GM21423 (cell line): ENCODE measurements at regions not wholly inside any gene's neighbourhood (a gene's known extent, or its start where the extent isn't known, plus 50 kb on each side); places are given as distances from the start of the nearest gene placed in this dataset.

Experiments used
- ATAC-seq: cut with Tn5 transposase; IDR thresholded peaks from one replicate; pipeline ENCODE4 v1.9.1; 2021; ENCODE audit warnings: mild to moderate bottlenecking, moderate library complexity; ENCODE audit not compliant: unreplicated experiment

DNA sequence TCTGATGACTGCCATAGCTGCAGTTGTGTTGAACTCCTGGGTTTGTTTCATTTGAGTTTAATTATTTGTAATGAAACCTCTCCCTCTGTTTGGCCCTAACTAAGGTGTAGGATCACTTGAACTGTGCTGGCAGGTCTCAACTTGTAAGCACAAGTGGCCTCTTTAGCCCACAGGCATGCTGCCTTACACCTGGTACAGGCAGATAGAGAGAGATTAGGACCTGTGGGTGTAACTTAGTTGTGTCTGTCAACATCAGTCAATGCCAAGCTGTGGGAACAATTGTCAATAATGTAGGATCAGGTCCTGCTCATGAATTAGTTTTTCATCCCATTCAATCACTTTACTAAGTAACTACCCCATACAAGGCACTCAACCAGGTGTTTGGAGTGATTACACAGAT lies 263.0 kb upstream of the G2E3 start:
- no peak for ATAC-seq

DNA sequence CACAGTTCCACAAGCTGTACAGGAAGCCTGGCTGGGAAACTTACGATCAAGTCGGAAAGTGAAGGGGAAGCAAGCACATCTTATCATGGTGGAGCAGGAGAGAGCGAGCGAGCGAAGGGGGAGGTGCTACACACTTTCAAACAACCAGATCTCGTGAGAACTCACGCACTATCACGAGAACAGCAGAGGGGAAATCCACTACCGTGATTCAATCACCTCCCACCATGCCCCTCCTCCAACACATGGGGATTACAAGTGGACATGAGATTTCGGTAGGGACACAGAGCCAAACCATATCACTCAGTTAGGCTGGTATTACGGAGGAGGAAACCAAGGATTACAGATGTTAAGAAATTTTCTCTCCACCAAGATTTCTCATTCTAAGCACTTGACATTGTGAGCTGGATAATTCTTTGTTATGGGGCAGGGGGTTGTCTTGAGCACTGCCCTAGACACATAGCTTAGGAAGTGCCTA lies 262.0 kb upstream of the G2E3 start:
- ATAC-seq, result no peak

DNA sequence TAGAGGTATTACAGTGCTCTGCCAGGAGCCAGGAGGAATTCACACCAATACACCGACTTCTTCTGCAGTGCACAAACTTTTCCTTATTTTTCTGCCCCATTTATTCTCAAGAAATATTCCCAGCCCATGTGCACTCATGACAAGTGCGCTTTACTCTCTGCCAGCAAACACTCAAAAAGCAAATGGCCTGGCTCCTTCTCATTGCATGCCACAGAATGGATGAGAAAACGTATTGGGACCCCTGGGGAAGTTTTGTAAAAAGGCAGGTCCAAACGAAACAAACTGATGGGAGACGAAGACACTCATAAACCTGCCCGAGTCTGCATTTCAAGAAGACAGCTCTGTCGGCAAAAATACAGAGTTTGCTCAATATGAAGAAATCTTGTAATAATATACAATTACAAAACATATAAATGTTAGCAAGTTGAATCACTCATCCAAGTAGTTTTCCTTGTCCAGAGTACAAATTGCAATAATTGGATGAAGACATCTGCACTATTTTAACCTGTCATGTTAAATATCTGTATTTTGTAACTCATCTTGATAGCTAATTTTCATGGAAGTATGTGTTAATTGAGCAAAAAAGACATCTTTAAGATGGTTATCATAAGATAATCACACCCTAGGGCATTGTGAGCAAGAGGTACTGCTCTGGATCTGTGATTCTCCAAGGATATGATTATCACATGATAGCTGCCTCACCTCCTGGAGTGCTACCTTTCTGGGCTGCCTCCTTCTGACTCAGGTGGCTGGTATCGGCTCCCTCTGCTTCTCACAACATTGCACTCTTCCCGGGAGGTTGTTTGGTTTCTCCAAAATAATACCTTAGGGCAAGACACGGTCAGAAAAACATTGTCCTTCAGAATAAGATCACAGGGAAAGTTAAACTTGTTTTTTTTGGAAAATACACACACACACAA lies 260.8 kb upstream of the G2E3 start:
- ATAC-seq, result no peak

DNA sequence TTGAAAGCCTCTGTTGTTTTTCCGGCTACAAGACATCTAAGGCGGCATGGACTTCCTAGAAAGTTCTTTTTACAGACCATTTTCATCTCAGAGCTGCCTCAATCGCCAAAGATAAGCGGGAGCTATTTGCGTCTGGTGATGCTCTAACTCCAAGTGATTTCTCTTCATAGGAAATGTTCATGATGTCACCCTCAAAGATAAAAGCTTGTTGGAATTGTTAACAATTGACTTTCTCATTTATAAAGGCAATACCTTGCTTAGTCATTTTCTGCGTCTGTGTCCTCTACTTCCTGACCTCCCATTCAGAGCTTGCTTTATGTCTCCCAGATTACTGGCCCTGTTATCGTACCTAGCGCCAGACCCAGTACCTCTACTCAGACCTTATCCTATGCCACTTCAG lies 259.0 kb upstream of the G2E3 start:
- no peak for ATAC-seq

DNA sequence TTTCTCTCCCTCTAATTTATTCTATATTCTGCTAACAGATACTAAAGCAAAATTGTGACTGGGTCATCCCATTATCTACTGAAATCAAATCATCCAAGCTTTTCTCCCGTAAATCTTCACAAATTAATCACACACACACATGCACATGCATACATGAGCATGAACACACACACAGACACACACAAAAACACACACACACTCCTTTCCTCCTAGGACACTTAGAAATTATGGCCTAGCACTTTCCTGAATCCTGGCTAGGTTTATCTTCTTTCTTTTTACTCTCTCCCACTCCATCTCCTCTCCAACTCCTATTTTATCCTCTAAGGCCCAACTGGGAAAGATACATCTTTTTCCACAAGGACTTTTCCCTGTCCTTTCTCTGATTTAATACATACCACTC lies 255.6 kb upstream of the G2E3 start:
- no peak for ATAC-seq

DNA sequence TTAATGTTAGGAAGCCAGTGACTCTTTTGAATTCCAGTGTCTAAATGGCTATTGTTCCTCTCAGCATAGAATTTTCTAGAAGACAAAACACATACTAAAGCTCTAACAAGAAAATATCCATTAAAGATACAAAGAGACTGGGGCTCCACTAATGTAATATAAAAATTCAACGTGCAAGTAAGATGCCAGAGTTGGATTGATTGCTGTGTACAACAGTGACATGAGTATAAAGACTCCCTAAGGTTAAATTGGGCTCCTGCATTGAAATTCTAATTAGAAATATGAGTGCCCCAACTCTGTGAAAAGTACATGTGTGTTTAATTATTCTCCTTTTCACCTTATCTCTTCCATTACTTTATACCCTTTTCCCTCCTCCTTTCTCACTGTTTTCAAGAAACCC lies 253.6 kb upstream of the G2E3 start:
- no peak for ATAC-seq

DNA sequence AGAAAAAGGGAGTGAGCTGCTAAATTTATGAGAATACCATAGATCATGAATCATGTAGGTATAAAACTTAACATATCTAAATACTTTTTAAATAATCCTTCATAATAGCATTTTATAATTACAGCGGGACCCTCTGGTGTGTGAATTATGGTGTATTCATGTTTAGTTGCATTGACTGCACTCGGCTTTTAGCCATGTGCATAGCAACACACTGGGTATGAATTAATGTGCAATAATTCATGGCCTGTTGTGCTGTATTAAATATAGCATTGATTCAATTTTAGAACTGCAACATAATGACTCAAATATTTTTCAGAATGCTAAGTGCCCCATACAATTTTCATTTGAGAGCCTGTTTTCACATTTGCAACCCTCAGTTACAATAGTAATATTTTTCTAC lies 249.6 kb upstream of the G2E3 start:
- ATAC-seq, result no peak

DNA sequence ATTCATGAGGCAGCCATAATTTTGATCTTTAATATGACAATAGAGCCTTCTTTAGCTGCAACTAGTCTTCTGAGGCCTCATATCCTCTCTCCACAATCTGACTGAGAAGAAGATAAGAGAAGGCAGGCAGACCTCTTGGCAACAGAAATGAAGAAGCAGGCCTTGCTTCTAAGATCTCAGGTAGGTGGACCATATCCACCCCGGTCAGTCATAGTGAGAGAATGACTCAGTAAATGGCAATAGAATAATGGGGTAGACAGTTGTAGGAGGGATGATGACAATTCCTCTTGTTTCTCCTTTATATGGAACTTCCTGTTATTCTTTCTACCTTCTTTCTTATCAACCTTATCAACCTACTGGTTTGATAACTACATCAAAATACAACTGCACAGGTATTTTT lies 246.7 kb upstream of the G2E3 start:
- ATAC-seq, result no peak

DNA sequence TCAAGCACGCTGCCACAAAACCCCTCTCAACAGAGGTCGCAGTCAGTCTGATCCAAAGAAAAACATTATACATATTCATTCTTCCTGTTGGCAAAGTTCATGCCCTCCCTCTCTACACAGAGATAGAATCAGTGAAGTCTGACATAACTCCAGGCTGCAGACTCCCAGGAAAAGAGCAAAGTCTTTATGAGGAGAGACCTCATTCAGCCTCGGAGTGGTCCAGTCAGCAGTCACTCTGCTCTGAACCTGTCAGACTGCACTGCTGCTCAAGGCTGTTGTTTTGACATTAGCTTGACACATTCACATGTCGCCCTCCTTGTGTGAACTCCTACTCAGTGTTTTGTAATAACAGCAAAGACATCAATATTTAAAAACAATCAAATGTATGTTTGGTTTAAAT lies 241.2 kb upstream of the G2E3 start:
- no peak for ATAC-seq

DNA sequence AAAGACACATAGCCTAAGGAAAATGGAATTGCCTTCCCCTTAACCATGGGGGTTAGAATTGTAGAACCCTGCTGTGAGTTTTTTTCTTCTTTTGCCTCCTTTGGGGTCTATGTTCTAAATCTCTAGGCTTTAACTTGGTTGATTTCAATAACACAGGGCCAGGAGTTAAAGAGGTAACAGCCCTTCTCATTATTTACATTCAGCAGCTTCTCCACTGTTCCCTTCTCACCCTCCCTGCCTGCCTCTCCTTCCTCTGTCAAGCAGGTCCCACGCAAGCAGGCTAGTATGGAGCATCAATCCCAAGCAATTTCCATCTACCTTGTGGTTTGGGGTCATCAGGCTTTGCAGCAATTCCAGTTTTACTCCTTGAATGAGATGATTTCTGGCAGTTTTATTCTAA lies 236.1 kb upstream of the G2E3 start:
- ATAC-seq, result no peak

DNA sequence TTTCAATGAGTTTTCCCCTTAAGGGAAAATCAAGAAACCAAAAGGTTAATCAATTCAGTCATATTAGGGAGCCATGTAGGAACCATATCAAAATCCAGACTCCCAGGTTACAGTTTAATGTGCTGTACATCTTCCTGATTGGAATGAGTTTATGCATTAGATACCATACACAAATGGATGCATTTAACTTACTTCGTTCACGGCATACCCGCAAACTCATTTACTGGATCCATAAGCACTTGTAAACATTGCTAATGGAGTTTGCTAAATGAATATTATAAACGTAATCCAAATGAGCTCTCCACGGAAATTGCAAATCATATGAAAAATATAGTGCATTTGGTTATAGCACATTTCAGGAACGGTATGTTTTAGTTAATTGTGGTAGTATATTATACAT lies 228.9 kb upstream of the G2E3 start:
- ATAC-seq, result no peak

DNA sequence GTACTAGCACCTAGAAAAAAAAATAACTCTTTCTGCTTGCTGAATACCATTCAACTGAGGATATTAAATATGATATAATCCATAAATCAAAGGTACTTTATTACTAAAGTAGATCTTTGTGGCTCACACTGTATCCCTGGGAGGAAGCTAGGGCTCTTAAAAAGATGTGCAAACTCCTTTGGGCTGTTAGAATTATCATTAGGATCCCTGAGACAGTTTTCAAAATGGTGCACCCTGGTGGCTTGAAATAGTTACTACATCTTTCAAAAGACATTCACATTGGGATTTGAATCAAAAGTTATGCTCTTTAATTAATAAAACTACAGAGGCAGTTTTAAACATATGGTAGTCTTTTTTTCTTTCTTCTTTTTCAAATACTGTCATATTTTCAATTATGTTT lies 228.5 kb upstream of the G2E3 start:
- no peak for ATAC-seq

DNA sequence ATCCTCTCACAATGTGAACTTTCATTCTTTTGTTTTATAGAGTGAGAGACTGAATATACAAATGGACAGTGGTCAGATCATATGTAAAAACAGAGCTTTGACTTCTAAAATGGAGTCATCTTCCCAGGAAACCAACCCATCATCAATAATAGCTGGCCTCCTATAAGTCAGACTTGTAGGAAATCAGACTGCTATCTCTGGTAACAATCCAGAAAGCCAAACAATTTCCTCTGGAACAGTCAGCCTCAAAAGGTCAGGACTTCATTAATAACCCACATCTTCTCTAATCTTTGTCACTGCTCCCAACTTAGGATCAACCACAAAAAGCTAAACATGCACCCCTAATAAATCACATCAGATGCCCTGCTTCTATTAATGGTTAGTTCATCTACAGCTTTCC lies 227.9 kb upstream of the G2E3 start:
- no peak for ATAC-seq

DNA sequence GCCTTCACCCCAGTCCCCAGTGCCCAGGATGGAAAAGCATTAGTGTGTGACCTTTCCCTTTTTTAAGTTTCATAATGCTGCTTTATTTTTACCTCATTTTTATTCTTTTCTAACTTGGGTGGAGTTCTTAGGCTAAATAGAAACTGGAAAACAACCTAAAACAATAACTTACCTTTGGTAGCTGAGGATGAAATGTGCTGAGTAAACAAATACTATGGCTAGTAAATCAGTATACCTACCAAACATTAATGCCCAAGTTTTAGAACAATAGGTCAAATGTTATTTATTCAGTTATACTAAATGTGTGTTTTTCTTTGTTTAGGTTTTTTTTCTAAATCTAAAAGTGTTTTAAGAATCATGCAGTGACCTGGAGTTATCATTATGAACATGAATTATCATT lies 226.6 kb upstream of the G2E3 start:
- no peak for ATAC-seq

DNA sequence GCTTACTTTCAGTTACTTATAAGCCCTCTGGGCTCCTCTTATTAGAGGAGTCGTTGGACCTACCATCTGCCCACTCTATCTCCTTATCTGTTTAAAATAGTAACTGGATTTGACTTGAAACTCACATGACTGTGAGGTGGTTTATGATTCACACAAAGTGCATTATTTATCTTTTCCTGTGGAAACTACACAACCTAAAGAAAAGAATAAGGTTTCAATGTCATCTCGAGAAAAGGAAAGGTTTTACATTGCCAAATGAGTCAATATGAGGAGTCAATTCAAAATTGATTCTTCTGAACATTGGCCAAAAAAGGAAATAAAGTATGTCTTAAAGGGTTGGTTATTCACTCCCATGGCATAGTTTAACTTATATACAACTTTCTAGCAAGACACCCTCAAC lies 225.0 kb upstream of the G2E3 start:
- no peak for ATAC-seq

DNA sequence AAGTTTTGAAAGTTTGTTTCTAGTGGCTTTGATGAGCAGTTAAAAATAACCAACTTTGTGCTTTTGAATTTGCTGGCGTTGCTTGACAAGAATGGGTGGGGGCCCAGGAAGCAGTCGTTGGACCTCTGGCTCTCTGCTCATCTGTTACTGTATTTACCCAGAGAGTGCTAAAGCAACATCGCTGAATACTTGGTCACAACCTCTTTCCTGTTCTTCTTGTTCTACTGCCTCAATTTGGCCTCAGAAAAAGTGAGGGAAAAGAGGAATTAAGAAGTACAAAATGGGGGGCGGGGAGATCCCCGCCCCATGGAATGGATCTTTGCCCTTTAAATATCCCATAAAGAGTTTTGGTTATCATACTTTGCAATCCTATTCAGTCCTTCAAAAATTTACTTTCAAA lies 221.5 kb upstream of the G2E3 start:
- ATAC-seq, result no peak

DNA sequence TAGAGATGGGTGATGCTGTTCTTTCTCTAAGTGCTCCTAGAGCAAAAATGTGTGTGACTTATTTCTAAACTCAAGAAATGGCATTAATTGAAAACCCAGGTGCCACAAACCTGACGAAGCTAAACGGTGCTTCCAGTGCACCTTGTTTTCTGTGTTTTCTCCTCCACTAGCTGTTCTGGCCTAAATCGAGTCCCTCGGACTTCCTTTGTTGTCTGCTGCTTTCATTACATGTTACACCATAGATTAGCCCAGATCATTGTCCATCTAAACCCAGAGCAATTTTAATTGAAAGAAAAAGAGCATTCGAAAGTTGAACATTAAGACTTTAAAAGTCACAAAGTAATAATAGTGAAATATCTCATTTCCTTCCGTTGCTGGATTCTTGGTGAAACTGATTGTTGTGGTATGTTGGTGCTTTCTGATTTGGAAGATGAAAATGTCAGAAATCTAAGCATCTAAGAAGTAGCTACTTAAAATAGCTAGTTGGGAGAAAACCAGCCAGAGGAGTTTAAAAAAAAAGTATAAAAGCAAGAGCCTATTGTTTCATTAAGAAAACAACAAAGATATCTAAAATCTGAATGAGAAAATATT lies 219.6 kb upstream of the G2E3 start:
- no peak for ATAC-seq

DNA sequence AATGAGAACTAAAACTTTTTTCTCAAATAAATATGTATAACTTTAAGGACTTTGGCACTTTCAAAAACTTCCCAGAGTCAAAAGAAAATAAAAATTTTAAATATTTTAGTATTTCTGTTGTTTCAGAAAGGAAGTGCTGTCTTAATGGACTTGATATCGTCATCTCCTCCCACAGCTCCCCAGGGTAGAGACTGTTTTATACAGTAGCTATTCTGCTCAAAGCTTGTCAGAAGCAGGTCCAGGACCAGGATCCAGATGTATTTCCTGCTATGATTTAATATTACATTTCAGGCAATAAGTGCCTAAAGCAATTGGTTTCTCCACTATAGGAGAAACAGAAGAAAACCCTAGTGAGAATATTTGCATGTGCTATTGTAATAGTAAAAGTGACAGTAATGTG lies 218.5 kb upstream of the G2E3 start:
- no peak for ATAC-seq

DNA sequence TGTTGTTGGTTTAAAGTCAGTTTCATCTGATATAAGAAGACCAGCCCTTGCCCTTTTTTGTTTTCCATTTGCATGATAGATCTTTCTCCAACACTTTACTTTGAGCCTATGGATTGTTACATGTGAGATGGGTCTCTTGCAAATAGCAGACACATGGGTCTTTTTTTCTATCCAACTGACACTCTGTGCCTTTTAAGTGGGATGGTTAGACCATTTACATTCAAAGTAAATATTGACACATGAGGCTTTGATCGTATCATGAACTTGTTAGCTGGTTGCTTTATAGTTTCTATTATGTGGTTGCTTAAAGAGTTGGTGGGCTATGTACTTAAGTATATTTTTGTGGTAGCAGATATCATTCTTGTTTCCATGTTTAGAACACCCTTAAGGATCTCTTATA lies 213.4 kb upstream of the G2E3 start:
- ATAC-seq, result no peak

DNA sequence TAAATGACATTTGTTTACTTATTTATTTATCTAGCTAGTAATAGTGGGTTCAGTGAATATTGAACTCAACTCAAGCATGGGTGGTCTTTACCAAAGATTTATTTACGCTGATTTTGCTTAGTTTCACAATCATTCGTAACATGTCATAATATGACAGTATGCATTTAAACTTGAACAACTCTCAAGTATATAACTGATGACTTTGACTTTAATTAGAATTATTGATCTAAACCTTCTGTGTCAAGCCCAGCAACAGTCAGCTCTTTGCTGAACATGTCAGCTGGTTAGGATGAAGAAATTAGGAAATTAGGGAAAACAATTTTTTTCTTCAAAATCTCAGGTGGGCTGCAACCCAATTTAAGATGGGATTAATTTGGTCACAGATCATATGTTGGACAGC lies 210.5 kb upstream of the G2E3 start:
- ATAC-seq, result no peak

DNA sequence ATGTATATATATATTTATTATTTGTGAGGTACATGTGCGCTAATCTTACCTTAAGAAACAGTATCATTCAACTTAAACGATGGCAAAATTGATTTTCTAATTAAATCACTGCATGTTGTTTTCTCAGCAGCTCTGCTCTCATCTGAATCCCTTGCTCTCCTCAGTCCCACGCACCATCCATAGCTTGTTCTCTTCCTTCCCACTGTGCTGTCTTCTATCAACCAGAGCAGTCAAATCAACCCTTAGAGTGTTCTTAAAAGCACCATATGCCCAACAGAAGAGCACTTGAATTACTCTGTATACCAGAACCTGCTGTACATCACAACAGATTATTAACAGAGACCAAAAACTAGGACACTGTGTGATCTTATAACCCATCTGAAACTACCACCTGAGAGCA lies 209.4 kb upstream of the G2E3 start:
- ATAC-seq, result no peak

DNA sequence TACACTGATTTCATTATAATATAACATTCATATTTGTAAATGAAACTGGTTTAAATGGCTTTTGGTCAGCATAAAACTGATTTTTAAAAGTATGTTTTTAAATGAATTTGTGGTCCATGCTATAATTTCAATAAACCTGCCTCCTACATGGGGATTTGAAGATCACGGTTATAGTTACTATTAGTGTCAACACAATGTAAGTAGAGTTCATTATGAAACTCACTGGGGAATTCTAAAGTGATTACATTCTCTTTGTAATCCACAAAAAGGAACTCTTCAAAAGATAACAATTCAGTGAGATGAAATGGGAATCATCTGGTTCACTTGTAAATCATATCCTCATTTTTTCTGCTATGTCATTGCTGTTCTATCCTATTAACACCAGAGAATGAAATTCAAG lies 204.5 kb upstream of the G2E3 start:
- no peak for ATAC-seq
